ENCODE measurements at regions not wholly inside any gene's neighbourhood (a gene's known extent, or its start where the extent isn't known, plus 50 kb on each side); places are given as distances from the start of the nearest gene placed in this dataset.

DNA sequence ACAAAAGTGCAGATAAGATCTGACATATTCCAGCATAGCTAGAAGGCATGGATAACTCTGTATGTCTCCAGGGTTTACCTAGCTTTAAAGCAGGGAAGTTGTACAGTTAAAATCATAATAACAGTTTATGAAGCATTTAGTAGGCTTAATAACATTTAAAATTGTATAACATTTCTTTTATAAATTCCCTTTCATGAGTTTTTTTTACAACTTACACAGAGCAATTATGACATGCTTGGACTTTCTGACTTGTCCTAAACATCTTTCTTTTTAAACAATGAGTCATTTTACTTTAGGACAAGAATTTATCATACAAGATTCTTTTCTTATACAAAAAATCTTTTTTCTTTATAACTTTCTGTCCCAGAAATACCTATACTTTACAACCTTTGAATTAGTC lies 408.5 kb upstream of the NEGR1 start:
- DNase-seq (ENCODE audit: low spot score) (no peak), FAIRE-seq (no peak)

DNA sequence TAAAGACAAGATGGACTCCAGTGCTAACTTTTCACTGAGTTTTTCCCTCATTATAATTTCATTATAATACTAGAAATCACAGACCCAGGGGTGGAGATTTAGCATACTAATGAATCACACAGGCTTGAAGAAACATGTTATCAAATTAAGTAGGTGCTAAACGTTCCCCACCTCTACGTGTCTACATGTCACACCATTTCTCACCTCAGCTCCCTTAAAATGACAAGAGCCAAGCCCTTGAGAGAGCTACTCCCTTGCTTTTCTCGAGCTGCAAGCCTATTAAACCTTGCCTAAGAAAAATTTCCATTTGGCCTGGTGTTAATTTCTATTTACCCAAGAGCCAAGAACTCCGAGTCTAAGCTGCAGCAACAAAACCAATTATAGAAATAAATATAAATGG lies 396.3 kb upstream of the NEGR1 start:
- FAIRE-seq = no peak
- DNase-seq (ENCODE audit: low spot score) = no peak

GRCh38 chr1:72670902-72671301 lies 388.6 kb upstream of the NEGR1 start:
- no peak for FAIRE-seq

GRCh38 chr1:72662918-72663317 lies 380.6 kb upstream of the NEGR1 start:
- DNase-seq (ENCODE audit: low spot score) (no peak), FAIRE-seq (no peak)

More at GRCh38 chr1:72670902-72671301, 388.6 kb upstream of the NEGR1 start:
- no peak for DNase-seq (ENCODE audit: low spot score)

DNA sequence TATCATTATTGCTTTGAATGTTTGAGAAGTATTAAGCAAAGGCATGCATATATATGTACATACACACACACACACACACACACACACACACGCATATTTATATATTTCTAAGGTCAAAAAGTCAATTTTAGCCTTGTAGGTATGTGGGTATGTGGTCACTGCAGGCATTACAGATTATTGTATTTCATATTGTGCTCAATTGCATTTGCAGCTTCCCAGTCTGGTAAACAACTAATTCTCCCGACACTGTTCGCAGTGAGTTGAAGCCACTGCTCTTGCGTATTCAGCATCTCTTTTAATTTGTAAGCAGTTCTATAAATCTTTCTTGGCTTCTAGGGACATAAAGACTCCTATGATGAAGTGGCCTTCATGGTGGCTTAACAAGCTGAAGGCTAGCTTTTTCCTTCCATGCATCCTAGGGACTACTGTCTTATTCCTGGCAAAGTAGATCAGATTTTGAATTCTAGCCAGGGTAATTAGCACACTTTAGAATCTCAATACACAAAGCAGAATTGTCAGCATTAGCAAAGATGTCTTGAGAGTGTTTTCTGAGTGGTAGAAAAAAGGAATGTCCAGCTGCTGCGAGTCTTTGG lies 368.6 kb upstream of the NEGR1 start:
- FAIRE-seq (no peak), DNase-seq (ENCODE audit: low spot score) (no peak)

GRCh38 chr1:72649991-72650390 lies 367.7 kb upstream of the NEGR1 start:
- DNase-seq (ENCODE audit: low spot score) (no peak), FAIRE-seq (no peak)

DNA sequence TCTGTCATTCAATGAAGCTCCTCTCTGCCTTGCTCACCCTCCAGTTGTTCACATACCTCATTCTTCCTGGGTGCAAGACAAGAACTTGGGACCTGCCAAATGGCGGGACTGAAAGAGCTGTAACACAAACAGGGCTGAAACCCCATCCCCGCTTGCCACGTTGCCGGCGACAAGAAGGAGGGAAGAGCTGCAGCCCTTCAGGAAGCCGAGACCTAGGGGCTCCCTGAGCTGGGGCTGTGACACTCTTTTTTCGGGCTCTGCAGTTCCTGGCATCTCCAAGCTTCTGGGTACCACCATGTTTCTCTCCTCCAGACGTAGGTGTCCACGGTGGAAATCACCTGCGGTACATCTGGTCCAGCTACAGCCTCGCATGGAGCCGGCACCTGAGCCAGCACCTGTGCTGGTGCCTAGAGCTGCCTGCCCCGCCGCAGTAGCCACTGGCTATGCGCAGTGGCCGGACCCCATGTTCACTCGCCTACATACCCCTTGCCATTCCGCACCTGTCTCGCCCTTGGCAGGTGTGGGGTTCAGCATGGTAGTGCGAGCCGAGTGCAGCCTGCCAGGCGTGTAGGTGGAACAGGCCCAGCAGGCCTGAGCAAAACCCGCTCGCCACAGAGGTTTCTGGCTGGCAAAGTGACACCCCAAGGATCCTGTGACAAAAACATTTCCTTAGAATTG lies 367.0 kb upstream of the NEGR1 start:
- no peak for DNase-seq (ENCODE audit: low spot score)
- FAIRE-seq = no peak

GRCh38 chr1:72648465-72648864 lies 366.1 kb upstream of the NEGR1 start:
- no peak for DNase-seq (ENCODE audit: low spot score)
- no peak for FAIRE-seq

DNA sequence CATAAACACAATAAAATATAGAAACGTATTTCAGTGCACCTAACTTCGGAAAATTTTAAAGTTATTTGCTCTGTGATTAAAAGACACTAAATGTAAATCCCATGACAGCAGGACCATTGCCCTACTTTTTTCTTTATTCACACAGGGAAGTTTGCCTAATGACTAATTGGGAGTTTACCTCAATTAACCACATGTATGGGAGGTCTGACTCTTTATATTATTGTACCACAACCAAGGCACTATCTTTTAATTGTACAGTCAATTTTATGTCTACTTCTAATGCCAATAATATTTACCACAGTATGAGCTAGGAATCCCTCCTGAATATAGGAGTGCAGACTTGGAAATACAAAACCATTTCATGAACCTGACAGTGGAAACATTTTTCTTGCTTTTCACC lies 360.8 kb upstream of the NEGR1 start:
- DNase-seq (ENCODE audit: low spot score) (no peak), FAIRE-seq (no peak)

DNA sequence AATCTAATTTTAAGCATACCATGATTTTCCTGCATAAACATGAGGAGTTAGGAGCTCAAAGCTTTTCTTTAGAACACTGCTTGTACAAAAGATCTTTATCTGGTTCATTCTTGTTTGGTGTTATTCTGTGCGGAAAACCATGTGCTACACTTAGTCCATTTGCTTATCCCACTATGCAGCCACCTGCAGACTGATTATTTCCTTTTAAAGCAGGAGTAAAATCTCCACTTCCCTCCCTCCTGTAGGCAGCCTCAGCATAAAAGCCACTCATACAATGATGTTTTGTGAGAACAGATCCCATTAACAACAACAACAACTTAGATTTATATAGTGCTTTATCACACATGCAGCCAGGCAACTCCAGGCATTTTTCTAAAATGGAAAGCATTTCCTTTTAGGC lies 355.3 kb upstream of the NEGR1 start:
- DNase-seq (ENCODE audit: low spot score) (no peak), FAIRE-seq (no peak)

- DNase-seq (ENCODE audit: low spot score) (peak; percentile 1), FAIRE-seq (no peak)
These were observed 354.3 kb upstream of the NEGR1 start for GRCh38 chr1:72636631-72637030.

GRCh38 chr1:72635719-72636118 lies 353.4 kb upstream of the NEGR1 start:
- no peak for FAIRE-seq
- DNase-seq (ENCODE audit: low spot score) = no peak

DNA sequence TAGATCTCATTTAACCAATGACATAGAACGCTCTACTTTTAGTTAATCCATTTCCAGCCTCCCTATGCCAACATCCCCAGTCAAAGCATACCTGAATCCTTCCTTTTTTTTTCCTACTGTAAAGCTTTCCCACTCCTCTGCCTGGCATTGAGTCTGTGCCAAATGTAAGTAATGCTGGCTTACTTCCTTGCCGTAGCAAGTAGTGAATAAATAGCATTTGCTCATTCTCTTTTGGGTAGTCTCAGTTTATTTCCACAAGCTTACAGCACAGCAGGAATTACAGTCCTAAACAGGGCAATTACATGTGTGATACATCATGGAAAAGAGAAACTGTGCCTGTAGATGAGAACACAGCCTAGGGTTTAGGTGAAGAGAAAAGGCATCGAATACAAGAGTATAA lies 352.6 kb upstream of the NEGR1 start:
- no peak for FAIRE-seq
- no peak for DNase-seq (ENCODE audit: low spot score)

DNA sequence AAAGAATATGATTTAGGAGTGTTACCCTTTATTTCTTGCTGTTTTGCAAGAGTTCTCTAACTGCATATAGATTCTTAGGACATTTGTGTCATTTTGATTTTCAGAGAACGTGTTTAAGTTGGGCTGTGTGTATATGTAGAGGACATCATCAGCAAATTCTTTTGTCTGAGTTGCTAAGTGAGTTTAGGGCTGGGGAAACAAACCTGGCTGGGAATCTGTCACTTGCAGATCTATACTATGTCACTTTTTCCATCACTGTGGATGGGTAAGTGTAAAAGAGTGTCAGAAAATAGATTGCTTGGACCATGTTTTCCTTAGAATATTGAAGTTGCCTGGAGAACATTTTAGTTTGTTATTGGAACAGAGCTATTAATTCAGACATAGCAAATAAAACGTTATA lies 349.1 kb upstream of the NEGR1 start:
- FAIRE-seq = no peak

DNA sequence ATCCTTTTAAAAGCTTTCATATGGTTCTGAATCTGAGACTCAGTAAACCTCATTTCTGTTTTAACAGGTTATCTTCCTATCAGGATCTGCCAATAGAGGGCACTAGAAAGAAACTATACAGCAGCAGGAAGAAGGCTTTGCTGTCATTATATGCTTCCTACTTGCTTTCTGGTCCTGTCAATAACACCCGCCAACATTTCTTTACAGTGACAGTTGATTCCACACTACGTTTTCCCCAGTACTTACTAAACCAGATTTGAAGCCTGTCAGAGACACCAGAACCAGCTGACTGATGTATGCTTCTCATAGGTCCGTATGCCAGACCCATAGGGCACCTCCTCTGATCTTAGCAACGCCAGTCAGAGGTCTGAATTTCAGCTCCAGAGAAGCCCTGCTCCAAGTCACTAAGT lies 341.0 kb upstream of the NEGR1 start:
- FAIRE-seq (no peak), DNase-seq (ENCODE audit: low spot score) (peak; percentile 11)

More for the DNA sequence above, 349.1 kb upstream of the NEGR1 start:
- DNase-seq (ENCODE audit: low spot score) = no peak

GRCh38 chr1:72620453-72620852 lies 338.1 kb upstream of the NEGR1 start:
- DNase-seq (ENCODE audit: low spot score) = no peak
- FAIRE-seq = no peak

- no peak for FAIRE-seq
- no peak for DNase-seq (ENCODE audit: low spot score)
These were observed 324.0 kb upstream of the NEGR1 start for GRCh38 chr1:72606216-72606810.

- FAIRE-seq = no peak
- DNase-seq (ENCODE audit: low spot score) = no peak
These were observed 318.8 kb upstream of the NEGR1 start for GRCh38 chr1:72601035-72601674.

DNA sequence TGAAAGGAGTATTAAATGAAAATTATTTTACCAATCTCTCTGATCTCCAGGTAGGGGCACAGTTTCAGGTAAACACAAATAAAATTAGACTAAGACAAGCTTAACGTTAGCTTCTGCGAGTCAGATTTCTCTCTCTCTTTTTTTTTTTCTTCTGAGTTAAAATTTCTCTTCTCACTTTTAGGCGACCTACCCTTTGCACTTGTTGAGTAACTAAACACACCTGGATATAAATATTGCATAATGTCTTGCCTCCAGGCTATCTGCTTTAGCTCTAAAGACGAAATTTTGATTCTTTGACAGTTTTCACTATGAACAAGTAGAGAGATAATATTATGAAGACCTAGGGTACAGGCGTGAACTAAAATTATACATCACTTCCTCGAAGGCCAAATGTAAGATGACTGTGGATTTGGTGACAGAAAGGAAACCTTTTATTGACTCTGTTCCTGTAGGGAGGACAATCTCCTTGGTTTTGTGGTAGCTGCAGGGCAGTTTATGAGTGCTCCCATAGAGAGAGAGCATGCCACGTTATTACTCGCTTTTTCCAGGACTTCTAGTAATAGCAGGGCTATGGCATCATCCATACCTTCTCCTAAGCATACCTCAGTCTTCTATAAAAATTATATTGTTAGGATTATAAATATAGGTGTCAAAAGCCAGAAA lies 303.8 kb upstream of the NEGR1 start:
- DNase-seq (ENCODE audit: low spot score) (no peak), FAIRE-seq (no peak)

DNA sequence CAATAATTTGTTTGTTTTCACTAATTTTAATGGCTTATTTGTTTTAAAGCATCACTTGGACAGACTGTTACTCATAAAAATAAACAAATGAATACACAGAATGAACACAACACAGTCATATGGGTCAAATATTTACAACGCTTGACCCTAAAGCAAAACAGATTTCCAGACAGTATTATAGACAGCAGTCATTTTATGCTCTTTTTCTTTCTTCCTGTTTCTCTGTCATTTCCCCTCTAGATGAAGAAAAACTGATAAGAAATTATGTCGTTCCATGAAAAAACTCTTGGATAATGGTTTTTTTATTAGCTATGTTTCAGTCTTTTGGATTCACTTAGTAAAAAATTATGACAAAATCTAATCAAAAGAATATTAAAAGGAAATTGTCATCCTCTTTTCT lies 297.3 kb upstream of the NEGR1 start:
- FAIRE-seq (no peak), DNase-seq (ENCODE audit: low spot score) (no peak)

DNA sequence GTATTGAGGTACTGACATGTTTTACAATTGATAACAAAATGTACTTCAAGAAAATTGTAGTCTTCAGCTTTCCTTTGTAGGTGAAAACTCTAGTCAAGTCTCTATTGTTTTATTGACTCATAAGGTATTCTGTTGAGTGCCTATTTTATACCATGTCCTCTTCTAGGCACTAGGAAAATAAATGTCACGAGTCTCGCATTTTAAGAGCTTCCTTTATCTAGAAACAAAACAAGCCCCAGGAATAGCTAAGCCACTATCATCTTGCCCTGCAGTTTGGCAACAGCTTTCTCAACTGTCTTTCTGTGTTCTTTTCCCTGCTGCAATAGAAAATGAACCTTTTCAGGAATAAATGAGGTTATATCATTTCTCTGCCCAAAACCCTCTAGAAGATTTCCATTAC lies 288.5 kb upstream of the NEGR1 start:
- no peak for FAIRE-seq

DNA sequence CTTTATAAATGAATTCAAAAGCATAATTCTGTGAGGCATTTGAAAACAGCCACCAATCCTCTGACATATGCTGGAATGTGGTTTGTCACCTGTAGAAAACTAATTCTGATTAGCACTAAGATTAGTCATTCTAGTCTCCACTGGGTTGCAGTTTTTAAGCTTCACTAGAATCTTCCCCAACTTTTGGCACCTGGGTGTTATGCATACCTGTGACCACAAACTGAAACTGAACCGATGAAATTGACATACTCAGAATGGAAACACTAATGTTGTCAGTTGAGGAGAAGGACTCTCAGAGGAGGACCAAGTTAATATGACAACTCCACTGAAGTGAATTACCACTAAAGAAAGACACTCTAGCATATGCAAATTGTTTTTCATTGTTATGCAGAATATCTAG lies 285.8 kb upstream of the NEGR1 start:
- no peak for DNase-seq (ENCODE audit: low spot score)
- FAIRE-seq = no peak

More for the DNA sequence above, 288.5 kb upstream of the NEGR1 start:
- no peak for DNase-seq (ENCODE audit: low spot score)
